NCI-H510A treated with DMSO at 0.1 percent for 48 hours (cell line): ENCODE measurements at regions not wholly inside any gene's neighbourhood (a gene's known extent, or its start where the extent isn't known, plus 50 kb on each side); places are given as distances from the start of the nearest gene placed in this dataset.

Experiments
- DNase-seq: peaks from one replicate; lab custom pipeline; 2025; lab: John Stamatoyannopoulos, UW

DNA sequence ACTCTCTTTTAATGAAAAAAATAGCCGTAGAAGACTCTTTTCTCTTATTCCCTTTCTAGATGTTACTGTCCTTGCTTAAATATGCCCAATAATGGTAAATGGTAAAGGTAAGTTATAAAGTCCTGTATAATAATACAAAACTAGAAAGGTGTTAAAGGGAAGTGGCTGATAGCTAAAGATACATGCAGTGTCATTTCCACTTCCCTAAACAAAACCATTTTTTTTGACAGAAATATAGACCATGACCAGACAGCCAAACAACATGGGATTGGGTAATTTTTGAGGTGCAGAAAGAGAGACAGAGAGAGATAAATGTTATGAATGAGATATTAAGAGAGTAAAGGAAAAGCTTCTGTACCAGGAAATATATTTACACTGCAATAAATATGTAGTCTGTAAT is 731.7 kb upstream of the REG3G start:
- DNase-seq = no peak

GRCh38 chr2:78301166-78301789 is 724.2 kb upstream of the REG3G start:
- no peak for DNase-seq

- no peak for DNase-seq
These were observed 720.8 kb upstream of the REG3G start for GRCh38 chr2:78304678-78305077.

GRCh38 chr2:78309460-78309859 is 716.0 kb upstream of the REG3G start:
- no peak for DNase-seq

DNA sequence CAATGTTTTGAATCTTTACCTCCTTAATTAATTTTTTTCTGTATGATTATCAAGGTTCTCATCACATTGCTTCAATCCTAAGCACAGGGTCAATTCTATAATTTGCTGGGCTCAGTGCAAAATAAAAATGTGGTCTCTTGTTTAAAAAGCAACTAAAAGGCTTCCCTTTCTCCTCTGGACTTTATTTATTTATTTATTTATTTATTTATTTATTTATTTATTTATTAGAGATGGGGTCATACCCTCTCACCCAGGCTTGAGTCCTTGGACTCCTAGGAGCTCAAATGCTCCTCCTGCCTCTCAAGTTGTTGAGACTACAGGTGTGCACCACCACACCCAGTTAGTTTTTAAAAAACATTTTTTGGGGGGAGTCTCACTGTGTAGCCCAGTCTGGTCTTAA is 710.1 kb upstream of the REG3G start:
- DNase-seq = no peak

GRCh38 chr2:78318275-78318674 is 707.2 kb upstream of the REG3G start:
- no peak for DNase-seq

GRCh38 chr2:78330193-78330592 is 695.3 kb upstream of the REG3G start:
- no peak for DNase-seq

GRCh38 chr2:78351208-78351607 is 674.3 kb upstream of the REG3G start:
- peak; percentile 9 for DNase-seq

DNA sequence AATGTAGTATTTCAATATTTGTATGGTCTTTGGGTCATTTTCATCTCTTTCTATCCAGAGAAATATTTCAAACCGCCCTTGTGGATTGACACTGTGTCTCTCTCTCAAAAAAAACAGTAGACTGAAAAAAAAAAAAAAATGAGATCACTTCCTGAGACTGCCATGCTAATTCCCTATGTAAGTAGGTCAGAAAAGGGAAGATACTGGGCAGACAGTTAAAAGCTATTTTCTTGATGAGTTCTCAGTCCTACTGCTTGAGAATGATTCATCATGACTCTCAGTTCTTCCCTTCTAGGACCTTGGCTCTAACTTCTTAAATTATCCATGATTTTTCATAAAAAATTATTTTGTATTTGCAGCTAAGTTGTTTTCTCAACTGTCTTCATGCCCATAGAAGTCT is 672.3 kb upstream of the REG3G start:
- no peak for DNase-seq

DNA sequence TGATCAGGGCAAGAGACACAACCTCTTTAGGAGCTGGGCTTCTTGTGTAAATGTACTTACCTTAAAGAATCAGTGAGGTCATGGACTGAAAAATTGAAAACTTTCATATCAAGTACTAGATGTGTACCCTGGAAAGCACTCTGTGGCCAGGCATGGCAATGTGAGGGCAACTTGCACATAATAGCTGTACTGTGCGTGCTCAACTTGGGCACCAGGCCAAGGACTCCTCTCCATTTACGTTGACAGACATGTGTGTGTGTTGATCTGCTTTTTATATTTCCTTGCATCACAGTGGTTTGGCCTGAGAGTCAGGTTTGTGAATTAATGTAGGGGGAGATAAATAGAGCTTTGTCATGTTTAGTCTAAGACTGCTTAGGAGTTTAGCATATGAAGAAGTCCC is 669.5 kb upstream of the REG3G start:
- no peak for DNase-seq

DNA sequence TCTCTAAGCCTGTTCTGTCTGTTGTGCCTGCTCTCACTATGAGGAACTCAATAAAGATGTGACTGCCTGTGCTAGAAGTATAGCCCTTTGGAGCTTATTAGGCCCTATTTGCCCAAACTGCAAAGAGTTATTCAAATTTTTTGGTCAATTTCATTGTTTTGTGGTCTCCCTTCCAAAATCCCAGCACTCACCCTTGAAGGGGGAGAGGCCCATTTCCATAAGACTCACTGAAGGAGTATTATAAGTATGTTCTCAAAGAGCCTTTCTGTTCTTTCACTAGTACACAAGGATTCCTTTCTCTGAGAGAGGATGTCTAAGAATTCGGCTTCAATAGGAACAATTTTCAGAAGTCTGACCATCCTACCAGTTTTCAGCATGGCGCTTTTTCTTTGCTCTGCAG is 641.9 kb upstream of the REG3G start:
- no peak for DNase-seq

- no peak for DNase-seq
These were observed 628.3 kb upstream of the REG3G start for GRCh38 chr2:78397198-78397597.

DNA sequence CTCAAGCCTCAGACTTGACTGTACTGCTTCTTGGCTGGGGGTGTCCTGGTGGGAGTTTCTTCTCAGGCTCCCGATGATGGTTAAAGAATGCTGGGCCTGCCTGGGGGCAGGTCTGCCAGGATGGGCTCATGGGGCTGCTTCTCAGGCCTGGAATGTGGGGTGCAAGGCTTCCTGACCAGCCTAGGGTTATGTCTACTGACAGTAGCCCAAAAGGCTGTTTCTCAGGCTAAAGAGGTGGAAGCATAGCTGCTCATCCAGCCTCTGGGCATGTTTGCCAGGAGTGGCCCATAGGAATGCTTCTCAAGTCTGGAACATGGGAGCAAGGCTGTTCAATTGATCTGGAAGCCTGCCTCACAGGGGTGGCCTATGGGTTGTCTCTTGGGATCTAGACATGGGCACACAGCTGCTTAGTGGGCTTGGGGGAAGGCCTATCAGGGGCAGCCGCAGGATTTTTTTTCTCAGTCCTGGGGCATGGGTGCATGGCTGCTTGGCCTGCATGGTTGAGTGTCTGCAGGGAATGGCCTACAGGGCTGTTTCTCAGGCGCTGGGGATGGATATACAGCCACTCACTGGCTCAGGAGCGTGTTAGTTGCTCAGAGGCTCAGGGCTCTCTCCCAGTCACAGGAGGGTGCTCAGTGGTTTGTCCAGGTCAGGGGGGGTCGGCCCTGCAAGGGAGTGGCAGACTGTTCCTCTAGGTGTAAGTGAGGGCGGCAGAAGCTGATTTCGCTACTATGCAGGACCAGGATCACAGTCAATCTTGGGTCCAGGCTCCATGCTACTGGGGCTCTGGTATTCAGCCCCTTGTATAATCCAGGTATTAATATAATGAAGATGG is 617.3 kb upstream of the REG3G start:
- DNase-seq = no peak

GRCh38 chr2:78408795-78409118 is 616.7 kb upstream of the REG3G start:
- no peak for DNase-seq

DNA sequence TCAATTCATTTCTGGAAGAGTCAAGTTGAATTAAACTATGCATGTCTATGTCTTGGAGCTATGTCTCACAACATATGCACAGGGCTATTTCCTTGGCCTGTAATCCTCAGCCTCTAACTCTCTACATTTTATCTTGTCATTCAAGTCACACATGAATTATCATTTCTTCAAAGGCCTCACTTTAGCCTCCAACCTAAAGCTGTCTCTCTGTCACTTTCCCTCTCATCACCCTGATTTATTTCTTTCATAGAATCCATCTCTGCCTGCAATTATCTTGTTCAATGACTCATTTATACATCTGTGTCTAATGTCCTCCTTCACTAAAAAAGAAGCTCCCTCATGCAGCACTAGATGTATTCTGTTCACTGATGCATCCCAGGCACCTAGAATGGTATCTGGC is 614.2 kb upstream of the REG3G start:
- DNase-seq = no peak

GRCh38 chr2:78416625-78417300 is 608.7 kb upstream of the REG3G start:
- DNase-seq = no peak

- DNase-seq = no peak
These were observed 608.1 kb upstream of the REG3G start for GRCh38 chr2:78417355-78417754.

- DNase-seq = no peak
These were observed 607.5 kb upstream of the REG3G start for GRCh38 chr2:78418021-78418420.

DNA sequence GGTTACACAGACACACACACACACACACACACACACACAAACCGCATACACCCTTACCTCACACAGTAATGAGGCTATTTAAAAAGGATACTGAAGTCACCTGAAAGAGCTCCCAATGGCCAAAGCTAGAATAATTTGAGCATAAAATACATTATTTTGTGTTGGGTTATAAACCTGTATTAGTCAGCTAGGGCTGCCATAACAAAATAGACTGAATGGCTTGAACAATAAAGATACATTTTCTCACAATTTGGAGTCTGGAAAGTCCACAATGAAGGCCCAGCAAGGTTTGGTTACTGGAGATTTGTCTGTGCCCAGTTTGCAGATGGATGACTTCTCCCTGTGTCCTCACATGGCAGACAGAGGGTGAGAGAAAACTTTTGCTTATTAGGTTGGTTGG is 605.4 kb upstream of the REG3G start:
- no peak for DNase-seq

DNA sequence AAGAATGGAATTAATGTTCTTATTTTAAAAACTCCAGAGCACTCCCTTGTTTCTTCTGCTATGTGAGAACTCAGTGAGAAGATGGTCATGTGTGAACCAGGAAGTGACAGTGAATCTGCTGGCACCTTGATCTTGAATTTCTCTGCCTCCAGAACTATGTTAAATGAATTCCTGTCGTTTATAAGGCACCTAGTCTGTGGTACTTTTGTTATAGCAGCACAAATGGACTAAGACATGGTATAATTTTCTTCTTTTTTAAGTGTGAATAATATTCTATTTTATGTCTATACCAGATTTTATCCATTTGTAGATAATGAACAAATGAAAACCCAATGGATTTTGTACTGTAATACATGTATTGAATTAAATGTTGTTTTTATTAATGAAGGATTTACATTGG is 601.9 kb upstream of the REG3G start:
- no peak for DNase-seq

- no peak for DNase-seq
These were observed 598.3 kb upstream of the REG3G start for GRCh38 chr2:78427170-78427569.

GRCh38 chr2:78431241-78431640 is 594.3 kb upstream of the REG3G start:
- DNase-seq = no peak

- DNase-seq = no peak
These were observed 586.4 kb upstream of the REG3G start for GRCh38 chr2:78439122-78439521.
